ENCODE measurements at regions not wholly inside any gene's neighbourhood (a gene's known extent, or its start where the extent isn't known, plus 50 kb on each side); places are given as distances from the start of the nearest gene placed in this dataset.
"Not testable (repeated sequence)": the region's sequence is repeated elsewhere in the genome, so short reads cannot be mapped to it uniquely, and the experiment has no call there.

DNA sequence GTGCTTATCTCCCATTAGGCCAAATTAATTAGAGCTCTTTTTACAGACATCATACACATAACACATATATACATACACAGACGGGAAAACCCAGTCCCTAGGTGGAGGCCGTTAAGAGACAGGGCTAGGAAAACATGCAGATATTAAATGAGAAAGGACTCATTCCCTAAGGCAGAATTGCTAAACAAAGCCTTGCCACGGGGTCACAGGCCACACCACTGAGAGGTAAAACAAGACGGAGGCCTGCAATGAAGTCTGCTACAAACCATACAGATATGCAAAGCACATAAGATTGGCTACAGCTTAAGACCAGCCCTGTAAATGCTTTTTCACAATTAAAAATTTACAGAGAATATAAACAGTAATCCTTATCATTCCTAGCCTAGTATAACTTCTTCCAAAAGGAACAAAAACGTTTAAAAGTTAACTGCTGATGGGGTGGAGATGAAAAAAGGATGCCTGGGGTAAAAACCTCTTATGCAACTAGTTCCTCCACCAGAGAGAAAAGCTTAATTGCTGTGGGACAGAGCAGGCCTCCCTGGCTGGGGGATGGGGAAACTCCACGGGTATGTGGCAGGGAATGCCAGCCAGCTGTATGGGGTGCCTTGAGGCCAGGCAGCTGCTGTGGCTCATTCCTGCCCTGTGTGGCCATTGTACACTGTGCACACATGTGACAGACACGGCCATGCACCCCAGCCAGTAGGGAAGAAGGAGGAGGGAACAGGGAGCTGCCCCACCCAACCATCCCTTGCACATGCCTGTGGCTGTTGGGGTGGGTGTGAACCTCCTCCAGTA is 481.4 kb upstream of the LMCD1 start:
- no peak for DNase-seq

DNA sequence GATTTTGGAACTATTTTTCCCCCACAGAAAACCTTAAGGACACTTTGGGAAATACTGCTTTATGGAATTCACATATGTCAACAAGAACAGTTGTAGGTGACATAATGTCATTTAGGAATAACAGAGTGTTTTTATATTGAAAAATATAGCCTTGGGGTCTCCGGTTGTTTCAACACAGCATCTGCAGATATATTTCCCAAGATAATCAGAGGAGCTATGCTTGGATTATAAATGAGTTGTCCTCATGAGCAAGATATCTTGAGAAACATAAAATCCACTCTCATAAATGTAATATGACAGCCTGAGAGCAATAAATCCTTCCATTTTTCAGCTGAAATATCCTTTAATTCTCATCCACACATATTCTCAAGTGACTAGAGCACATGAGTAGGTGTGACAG is 473.7 kb upstream of the LMCD1 start:
- DNase-seq, result no peak

DNA sequence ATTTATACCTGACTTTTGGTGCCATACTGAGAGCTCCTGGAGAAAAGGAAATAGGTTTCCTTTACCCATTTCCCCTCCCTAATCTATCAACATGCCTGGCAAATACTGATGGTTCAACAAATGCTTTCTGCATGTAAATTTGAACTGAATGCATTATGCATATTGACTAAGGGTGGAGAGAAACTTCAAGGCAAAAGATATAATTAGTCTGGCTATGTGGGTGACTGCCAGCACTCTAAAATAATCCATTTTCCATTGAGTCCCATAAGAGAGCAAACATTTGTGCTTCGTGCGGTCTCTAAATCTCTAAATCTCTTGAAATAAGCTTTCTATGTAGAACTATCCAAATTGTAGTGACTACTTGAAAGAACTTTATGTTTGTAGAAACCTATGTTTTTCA is 451.3 kb upstream of the LMCD1 start:
- no peak for DNase-seq

DNA sequence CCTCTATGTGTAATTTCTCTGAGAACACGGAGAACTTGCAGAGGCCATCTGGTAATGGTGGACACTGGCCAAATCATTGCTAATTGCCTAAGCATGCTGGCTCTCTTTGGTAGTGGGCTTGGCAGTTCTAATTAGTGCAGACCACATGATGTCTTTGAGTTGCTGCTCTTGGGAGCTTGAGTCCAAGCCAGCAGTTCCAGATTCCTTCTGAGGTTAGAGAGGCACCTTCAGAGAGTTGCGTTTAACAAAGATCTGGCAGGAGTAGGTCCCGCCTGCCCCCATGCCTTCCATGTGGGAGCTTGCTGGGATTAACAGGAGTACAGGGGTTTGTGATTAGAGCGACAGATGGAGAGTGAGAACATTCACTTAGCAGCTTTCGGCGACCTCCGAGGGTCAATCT is 449.0 kb upstream of the LMCD1 start:
- DNase-seq, result no peak

DNA sequence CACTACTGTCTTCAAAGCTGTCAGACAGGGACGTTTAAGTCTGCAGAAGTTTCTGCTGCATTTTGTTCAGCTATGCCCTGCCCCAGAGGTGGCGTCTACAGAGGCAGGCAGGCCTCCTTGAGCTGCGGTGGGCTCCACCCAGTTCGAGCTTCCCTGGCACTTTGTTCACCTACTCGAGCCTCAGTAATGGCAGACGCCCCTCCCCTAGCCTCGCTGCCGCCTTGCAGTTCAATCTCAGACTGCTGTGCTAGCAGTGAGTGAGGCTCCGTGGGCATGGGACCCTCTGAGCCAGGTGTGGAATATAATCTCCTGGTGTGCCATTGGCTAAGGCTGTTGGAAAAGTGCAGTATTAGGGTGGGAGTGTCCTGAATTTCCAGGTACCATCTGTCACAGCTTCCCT is 433.5 kb upstream of the LMCD1 start:
- DNase-seq, result not testable (repeated sequence)

DNA sequence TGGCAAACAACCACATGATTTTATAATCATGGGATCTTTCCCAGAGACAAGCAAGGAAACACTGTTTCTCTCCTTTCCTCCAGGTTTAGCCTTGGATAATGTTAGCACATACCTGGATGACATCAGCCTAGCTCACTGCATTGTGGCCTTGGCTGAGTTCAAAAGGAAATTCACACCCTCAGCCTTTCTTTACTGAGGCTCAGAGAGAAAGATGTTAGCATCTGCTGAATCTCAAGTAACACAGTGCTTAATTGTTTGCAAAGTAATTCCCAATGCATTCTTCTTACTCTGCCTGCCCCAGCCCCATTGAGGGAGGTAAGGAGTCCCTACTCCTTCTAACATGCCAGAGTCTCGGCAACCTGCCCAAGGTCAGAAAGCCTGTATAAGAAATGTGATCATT is 432.2 kb upstream of the LMCD1 start:
- DNase-seq, result no peak

DNA sequence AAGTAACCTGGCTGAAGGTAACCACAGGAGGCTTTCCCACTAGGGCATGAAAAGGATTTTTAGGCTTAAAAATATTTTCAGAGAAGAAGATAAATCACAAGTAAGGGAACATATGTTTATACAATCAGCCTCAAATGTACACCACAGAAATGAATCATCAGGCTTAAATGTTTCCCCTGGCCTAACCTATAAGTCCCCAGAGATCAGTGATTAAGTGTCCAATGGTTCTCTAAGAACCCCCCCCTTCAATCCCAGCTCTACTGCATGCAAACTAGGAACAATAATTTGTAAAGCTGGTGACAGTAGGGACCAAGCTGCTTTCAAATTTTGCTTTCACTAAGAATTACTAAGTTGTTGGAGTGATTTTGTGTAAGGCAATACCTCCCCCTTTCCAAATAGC is 431.6 kb upstream of the LMCD1 start:
- DNase-seq, result no peak

DNA sequence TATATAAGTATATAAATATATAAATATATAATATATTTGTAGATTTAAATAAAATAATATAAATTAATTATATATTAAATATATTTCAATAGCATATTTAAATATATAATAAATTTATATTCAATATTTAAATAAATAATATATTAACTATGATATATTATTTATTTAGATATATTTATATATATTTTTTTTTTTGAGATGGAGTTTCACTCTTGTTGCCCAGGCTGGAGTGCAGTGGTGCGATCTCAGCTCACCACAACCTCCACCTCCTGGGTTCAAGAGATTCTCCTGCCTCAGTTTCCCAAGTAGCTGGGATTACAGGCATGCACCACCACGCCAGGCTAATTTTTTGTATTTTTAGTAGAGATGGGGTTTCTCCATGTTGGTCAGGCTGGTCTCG is 426.9 kb upstream of the LMCD1 start:
- DNase-seq, result not testable (repeated sequence)

DNA sequence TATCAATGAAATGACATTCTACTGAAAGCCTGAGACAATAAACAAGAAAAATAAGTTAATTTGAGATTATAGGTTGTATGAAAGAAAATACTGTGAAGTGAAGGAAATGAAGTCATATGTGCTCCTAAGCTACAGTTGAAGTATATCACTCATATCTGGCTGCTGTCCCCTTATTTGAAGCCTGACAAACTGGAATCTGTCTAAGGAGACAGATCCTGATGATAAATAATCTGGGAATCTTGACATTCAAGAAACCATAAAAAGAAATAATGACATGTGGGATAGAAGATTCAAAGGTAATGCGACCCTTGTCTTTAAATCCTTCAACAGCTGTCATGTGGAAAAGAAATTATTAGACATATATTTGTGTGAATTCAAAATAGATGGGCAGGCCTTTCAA is 424.5 kb upstream of the LMCD1 start:
- no peak for DNase-seq

DNA sequence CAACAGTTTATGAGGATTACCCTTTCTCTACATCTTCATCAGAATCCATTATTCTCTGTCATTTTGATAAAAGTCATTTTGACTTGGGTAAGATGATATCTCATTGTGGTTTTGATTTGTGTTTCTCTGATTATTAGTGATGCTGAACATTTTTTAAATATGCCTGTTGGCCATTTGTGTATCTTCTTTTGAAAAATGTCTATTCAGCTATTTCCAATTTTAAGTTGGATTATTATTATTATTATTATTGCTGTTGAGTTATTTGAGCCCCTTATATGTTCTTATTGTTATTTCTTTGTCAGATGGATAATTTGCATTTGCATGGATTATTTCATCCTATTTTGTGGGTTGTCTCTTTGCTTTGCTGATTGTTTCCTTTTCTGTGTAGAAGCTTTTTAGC is 421.2 kb upstream of the LMCD1 start:
- no peak for DNase-seq

DNA sequence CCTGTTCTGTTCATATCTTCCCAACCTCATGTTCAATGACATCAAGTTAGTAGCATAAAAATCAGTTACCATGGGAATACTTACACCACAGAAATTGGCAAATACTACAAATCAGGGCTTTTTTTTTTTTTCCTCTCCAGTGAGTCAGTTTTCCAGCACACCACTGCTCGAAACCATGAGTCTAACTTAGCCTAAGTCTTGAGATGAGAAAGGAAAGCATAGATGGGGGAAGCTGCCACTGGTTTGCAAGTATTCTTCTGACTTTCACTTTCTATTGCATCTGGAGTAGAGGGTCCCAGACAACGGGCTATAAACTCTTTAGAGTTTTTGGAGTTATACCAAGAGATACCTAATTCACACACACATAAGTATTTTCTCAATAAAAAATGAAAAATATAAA is 416.1 kb upstream of the LMCD1 start:
- DNase-seq, result no peak

DNA sequence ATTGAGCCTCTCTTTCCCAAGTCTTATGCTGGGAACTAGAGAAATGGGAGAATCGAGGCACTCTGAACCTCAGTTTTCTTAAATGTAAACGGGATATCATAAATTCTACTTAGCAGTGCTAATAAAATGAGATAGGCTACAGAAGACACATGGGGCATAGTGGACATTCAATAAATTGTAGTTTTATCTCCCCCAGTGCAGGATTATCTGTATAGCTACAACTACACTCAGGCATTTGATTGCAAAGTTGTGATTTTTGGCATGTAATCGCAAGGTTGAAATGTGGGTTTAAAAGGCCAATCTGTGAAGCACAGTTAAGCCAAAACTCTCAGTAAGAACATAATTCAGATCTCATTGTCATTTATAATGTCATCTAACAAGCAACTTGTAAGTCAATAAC is 413.7 kb upstream of the LMCD1 start:
- DNase-seq, result no peak

DNA sequence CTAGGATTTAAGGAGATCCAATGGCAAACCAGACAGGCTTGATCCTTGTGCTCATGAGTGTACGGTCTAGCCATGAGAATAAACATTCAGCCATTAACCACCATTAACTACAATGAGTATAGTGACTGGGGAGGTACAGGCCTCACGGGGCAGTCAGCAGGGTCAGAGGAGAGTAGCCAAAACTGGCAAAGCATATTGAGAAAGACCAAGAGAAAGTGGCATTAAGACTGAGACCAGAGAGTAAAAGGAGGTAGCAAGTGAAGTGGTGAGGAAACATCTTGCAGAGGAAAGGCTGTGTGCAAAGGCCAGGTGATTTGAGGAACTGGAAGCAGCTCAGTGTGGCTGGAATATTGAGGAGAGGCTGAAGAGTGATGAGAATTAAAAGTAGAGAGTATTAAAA is 407.2 kb upstream of the LMCD1 start:
- DNase-seq, result no peak

DNA sequence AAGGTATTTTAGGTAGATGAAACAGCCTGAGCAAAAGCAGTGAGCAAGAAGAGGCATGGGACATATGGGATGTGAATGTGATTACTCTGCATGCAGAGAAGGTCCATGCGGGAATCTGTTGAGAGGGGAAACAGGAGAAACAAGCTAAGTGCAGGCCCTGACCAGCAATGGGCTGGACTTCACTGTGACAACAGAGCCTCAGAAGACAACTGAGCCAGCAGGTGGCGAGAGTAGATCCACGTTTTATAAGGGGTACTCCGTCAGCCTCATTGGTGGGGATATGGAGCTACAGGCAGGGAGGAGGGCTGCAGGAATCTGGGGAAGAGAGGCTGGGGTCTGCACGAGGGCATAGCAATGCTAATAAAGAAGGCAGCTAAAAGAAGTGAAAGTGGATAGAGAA is 405.9 kb upstream of the LMCD1 start:
- DNase-seq, result no peak

DNA sequence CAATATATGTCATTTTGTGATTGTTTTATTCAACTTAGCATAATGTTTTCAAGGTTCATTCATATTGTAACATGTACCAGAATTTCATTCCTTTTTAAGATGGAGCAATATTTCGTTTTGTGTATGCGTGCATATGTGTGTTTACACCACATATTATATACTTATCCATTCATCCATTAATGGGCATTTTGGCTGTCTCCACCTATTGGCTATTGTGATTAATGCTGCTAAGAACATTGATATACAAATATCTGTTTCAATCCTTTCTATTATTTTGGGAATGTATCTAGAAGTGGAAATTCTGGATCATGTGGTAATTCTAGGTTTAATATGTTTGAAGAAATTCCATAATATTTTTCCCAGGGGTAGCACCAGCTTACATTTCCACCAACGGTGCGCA is 403.9 kb upstream of the LMCD1 start:
- DNase-seq, result no peak

DNA sequence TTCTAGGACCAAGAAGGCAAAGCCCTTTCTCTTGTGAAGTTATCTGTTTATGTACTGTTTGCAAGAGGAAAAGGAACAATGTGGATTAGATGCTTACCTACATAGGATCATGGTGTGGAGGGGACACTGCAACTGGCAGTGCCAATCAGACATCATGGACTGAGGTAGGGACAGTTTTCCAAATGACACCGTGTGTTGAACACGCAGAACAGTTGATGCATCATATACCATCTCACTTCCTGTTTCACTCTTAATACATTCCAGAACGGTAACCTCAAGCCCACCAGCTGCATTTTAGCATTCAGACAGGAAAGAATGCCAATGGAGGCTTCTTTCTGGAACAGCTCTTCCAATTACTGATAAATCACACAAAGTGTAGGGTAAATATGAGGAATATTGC is 397.7 kb upstream of the LMCD1 start:
- no peak for DNase-seq

DNA sequence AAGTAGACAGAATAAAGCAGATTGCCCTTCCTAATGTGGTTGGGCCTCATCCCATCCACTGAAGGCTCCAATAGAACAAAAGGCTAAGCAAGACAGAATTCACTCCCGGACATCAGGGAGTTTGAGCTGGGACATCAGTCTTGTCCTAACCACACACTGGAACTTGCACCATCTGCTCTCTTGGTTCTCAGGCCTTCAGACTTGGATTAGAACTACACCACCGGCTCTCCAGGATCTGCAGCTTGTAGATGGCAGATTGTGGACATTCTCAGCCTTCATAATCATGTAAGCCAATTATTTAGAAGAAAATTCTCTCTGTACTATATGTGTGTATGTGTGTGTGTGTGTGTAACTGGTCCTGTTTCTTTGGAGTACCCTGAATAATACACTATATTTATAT is 394.7 kb upstream of the LMCD1 start:
- no peak for DNase-seq

DNA sequence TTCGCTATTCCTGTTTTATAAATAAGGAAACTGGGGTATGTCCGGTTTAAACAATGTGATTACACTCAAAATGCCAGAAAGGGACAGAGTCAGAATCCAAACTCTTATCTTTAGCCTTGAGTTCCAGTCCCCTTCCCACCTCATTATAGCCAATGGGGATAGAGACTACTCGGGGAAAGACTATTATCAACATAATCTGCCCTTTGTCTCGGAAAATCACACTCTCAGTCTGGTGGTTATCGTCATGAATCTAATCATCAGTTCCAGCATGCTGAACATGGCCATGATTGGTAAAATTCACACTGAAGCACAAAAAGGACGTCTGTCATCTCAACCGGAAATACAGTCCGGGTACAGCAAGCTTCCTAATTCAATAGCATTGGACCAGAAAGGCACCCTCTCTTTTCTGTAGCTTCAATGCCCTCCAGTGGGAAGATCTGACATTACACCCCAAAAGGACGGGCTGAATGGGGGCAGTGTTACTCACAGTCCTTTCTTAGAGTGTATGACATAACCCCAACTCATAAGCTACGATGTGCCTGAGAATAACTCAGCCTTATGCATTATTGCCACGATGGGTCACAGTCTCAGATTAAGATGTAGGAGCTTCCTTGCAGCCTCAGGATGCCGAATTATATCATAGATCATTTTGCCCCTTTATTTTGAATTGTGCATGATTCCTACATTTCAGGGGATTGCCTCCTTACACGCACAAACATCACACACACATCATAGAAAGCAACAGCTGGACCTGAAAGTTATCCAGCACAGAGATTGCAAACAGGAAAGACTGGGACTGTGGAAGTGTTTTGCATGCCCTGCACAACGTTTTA is 390.4 kb upstream of the LMCD1 start:
- DNase-seq, result peak; percentile 36

DNA sequence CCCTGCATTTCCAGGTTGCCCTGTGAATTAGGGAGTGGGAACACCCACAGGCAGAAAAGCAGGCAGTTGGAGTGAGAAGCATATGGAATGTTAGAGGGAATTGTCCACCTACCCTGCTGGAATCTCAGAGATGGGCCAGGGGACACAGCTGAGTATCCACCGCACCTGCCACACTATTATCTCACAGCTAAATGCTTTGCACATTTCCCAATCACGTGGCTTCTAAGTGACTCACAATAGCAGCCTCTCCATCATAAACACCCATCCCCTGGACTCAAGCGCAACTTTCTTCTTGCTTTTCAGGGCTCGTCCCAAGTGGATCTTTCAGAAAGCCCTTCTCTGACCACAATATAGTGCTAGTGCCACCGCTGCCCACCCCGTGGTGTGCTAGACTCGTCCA is 389.0 kb upstream of the LMCD1 start:
- DNase-seq, result no peak

DNA sequence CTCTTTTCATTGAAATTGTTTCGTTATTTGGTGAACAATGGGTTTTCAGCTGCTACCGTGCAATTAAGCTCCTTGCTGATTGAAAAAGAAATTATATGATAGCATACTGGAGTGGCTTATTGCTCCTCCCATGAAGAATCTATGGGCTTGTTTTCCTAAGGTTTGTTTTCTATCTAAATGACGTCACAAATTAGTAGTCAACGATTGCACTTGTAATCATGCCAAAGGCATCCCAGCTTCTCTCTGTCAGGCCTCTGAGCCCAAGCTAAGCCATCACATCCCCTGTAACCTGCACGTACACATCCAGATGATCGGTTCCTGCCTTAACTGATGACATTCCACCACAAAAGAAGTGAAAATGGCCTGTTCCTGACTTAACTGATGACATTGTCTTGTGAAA is 388.0 kb upstream of the LMCD1 start:
- no peak for DNase-seq

DNA sequence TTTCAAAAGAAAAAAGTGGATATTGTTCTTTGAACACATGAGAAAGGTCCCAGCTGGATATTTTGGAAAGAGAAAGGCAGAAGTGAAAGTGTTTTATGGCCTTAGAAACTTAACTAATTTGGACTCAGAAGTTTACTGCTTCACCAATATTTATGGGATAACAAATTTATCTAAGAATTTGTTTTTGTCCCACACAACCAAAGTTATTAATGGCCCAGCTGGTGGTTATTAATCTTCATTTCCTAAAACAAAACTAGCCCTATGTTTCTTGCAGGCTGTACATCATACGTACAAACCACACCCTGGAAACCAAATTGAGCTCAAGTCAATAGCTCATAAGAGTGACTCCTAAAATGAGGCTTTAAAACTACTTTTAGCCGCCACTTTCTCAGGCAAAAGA is 372.9 kb upstream of the LMCD1 start:
- no peak for DNase-seq

DNA sequence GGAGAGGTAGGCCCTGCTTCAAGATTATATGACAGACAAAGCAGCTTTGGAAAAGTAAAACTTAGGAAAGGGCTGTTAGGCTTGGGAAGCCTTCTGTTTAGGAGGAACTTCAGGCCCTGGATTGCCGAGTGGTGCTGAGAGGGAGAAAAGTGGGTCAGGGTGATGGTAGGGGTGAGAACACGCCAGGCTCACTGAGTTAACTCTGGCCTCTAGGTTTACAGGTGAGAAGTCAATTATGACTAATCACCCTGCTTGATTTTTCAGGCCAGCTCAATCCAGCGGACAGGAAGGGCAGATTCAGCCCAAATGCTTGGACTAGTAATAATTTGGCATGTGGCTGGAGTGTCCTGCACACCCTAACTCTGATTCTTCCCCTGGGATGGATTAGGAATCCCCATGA is 365.1 kb upstream of the LMCD1 start:
- no peak for DNase-seq

DNA sequence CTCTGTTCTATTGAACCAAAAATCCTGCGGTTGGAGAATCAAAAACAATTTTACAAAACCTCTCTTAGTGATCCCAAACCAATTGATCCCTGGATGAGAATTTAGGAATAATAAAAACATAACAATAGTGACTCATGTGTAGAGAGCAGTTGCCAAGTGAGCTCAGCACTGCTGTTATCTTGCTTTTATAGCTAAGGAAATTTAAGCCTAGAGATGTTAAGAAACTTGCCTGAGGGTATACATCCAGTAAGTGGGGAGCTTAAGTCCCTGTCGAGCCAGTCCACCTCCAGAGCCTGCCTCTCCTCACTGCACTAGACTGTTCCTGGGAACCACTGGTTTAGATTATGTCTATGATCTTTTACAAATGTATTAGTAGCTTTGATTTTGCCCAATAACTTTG is 358.4 kb upstream of the LMCD1 start:
- no peak for DNase-seq

DNA sequence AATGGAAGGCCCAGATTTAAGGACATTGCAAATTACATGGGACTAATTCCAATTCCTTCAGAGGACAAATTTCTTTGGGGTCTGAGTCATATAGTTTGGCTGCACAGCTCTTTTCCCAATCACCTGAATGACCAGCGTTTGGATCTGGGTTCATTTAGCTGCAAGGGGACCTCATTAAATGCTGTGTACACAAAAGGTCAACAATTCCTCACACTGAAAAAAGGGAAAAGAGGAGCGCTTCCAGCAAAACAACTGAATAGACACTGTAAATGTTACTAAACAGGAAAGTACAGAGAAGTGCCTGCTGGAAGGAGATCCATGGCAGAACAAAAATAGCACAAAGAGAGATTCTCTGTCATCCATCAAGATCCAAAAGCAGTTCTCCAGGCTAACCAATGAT is 356.0 kb upstream of the LMCD1 start:
- DNase-seq, result no peak

DNA sequence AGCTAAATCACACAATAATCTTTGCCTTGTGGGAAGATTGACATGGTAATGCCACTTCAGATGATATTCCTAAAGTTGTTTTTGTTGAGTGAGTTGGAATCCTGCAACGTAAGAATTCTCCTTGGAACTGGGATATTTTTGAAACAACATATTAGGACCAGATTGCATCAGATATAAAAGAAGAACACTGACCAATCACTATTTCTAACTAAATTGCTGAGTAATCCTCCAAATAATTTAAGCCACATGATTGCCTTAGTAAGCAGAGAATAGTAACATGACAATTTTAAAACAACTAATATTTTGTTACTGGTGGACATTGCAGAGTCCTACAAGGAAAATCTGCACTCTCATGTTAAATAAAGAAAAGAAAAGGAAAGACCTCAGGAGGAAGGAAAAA is 353.9 kb upstream of the LMCD1 start:
- no peak for DNase-seq

All from SHP77 treated with DMSO at 0.1 percent for 48 hours (cell line).